ENCODE measurements at regions not wholly inside any gene's neighbourhood (a gene's known extent, or its start where the extent isn't known, plus 50 kb on each side); places are given as distances from the start of the nearest gene placed in this dataset.

DNA sequence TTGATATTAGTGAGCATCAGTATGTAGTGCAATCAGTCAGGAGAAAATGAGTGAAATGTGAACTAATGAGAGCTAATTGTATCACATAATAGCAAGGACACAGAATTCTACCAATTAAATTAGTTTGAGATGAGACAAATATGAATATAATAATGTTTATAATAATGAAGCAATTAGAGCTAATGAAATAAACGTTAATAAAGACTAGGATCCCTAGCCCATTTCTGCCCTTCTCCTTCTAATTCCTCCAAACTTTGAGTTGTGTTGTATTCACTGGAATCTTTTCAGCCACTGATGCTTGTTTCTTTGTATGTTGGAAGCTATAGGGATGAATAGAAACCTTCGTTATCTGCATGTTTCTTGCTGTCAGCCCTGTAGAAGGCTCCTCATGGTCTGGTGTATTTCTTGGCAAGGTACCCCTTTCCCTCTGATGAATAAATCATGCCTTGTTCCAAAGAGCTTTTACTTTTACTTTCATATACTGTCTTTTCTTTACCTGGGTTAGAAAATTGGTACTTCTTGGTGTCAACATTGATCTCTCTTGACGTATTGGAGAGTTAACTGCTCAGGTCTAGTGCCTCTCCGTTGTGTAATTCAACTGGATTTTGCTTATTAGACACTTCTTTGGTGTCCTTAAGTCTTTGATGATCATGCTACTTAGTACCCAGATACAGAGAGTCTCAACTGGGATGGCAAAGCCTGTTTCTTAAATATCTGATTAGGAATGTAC is 154.8 kb downstream of the PTCSC3 start:
- Histone ChIP-seq H3K27me3 (ENCODE audit: control insufficient read depth, insufficient read depth, low read length) (no peaks in the 10 kb centered on the region), H3K4me3 (ENCODE audit: low read length in 3 of 3) (no peak overlapping the region)
- FAIRE-seq, result no peak

DNA sequence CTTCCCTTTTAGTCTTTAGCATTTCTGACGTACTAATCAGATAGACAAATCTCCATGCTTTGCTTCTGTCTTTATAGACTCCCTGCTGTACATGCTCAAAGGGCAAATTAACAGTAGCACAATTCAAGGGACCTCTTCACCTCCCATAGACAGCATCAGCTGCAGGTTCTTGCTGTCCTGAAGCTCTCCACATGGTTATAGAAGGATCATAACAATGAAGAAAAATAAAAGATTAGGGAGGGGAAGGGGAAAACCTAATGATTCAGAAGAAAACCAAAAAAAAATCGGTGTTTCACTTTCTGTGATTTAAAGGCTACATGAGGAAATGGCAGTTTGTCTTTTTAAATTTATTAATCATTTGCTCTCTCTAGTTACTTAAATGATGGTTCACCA is 155.5 kb downstream of the PTCSC3 start:
- Histone ChIP-seq H3K9ac (ENCODE audit: low read length in 3 of 3) (no peak overlapping the region), H3K4me1 (ENCODE audit: control insufficient read depth in 2 of 3, insufficient read depth in 2 of 3, low read depth in 1 of 3, low read length in 3 of 3) (no peaks in the 10 kb centered on the region), H3K27me3 (ENCODE audit: control insufficient read depth, insufficient read depth, low read length) (no peaks in the 10 kb centered on the region), H3K4me3 (ENCODE audit: low read length in 3 of 3) (no peak overlapping the region), H3K36me3 (ENCODE audit: control insufficient read depth in 2 of 3, insufficient read depth in 3 of 3, low read length in 3 of 3) (no peaks in the 10 kb centered on the region), H3K9me3 (ENCODE audit: control insufficient read depth in 2 of 3, insufficient read depth in 1 of 3, low read length in 3 of 3) (no peaks in the 10 kb centered on the region), H3K27ac (ENCODE audit: low read depth in 2 of 2, low read length in 2 of 2) (no peak overlapping the region)
- FAIRE-seq, result no peak
- intact Hi-C loops (cut with DNase I), result no loop called here
- TF ChIP-seq, protein P1, sequence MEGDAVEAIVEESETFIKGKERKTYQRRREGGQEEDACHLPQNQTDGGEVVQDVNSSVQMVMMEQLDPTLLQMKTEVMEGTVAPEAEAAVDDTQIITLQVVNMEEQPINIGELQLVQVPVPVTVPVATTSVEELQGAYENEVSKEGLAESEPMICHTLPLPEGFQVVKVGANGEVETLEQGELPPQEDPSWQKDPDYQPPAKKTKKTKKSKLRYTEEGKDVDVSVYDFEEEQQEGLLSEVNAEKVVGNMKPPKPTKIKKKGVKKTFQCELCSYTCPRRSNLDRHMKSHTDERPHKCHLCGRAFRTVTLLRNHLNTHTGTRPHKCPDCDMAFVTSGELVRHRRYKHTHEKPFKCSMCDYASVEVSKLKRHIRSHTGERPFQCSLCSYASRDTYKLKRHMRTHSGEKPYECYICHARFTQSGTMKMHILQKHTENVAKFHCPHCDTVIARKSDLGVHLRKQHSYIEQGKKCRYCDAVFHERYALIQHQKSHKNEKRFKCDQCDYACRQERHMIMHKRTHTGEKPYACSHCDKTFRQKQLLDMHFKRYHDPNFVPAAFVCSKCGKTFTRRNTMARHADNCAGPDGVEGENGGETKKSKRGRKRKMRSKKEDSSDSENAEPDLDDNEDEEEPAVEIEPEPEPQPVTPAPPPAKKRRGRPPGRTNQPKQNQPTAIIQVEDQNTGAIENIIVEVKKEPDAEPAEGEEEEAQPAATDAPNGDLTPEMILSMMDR (IDR thresholded peaks at IDR 0.05; ENCODE audit: borderline replicate concordance, extremely low read depth, insufficient read depth), result no peak
- DNase-seq, result no peak

More for the DNA sequence above, 154.8 kb downstream of the PTCSC3 start:
- H3K9me3 ChIP-seq (ENCODE audit: control insufficient read depth in 2 of 3, insufficient read depth in 1 of 3, low read length in 3 of 3), result no peaks in the 10 kb centered on the region
- H3K36me3 ChIP-seq (ENCODE audit: control insufficient read depth in 2 of 3, insufficient read depth in 3 of 3, low read length in 3 of 3), result no peaks in the 10 kb centered on the region
- intact Hi-C loops (cut with DNase I), result no loop called here
- no peak overlapping the region for H3K9ac ChIP-seq (ENCODE audit: low read length in 3 of 3)
- no peak for DNase-seq
- TF ChIP-seq, protein P1 (IDR thresholded peaks at IDR 0.05; ENCODE audit: borderline replicate concordance, extremely low read depth, insufficient read depth), result no peak
- H3K27ac ChIP-seq (ENCODE audit: low read depth in 2 of 2, low read length in 2 of 2), result no peak overlapping the region
- no peaks in the 10 kb centered on the region for H3K4me1 ChIP-seq (ENCODE audit: control insufficient read depth in 2 of 3, insufficient read depth in 2 of 3, low read depth in 1 of 3, low read length in 3 of 3)

DNA sequence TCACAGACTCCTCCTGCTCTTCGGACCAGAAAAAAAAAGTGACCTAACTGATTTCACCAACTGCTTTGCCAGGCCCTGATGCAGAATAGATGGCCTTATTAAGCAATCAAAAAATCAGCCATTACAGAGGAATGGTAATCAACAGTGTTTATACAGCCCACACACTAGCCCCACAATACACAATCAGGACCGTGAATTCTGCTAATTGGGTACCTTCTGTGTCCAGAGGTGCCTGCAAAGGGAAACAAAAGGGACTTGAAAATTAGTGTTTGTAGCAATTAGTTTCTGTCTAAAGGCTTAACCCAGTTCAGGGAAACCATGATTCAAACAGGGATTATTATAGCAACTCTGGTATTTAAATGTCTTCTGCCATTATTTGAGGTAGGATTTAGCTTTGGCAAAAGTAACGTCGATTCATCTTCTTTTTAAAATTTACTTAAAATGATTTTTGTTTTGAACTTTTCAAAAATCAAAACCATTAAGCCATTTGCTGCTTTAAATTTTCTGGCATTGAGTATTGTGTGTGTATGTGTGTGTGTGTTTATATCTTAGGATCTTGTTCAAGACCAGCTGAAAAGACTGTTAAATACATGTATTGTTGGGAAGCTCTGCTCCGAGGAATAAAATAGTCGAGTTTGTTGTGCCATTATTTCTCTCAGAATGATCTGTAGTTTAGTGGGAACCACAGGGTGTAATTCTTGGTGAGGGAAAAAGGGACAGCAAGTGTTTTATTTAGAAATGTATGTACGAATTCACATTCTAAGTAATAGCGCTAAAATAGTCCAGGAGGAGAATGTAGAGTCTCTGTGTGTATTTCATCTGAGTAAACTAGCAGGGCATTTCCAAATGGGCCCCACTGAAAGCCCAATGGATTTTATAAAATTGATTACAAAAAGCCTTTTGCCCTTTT is 156.1 kb downstream of the PTCSC3 start:
- TF ChIP-seq, protein P1 (IDR thresholded peaks at IDR 0.05; ENCODE audit: borderline replicate concordance, extremely low read depth, insufficient read depth), result no peak
- no peaks in the 10 kb centered on the region for H3K27me3 ChIP-seq (ENCODE audit: control insufficient read depth, insufficient read depth, low read length)
- H3K4me1 ChIP-seq (ENCODE audit: control insufficient read depth in 2 of 3, insufficient read depth in 2 of 3, low read depth in 1 of 3, low read length in 3 of 3), result no peaks in the 10 kb centered on the region
- H3K4me3 ChIP-seq (ENCODE audit: low read length in 3 of 3), result no peak overlapping the region
- no peak overlapping the region for H3K27ac ChIP-seq (ENCODE audit: low read depth in 2 of 2, low read length in 2 of 2)
- no peaks in the 10 kb centered on the region for H3K36me3 ChIP-seq (ENCODE audit: control insufficient read depth in 2 of 3, insufficient read depth in 3 of 3, low read length in 3 of 3)
- no peak overlapping the region for H3K9ac ChIP-seq (ENCODE audit: low read length in 3 of 3)
- H3K9me3 ChIP-seq (ENCODE audit: control insufficient read depth in 2 of 3, insufficient read depth in 1 of 3, low read length in 3 of 3), result no peaks in the 10 kb centered on the region
- FAIRE-seq (no peak), DNase-seq (no peak)
- intact Hi-C loops (cut with DNase I), result no loop called here

Data from kidney (tissue), 13 donors.